Epithelial cell of proximal tubule (primary cell): ENCODE measurements at regions not wholly inside any gene's neighbourhood (a gene's known extent, or its start where the extent isn't known, plus 50 kb on each side); places are given as distances from the start of the nearest gene placed in this dataset.

Experiments
- DNase-seq: peaks from one replicate; pipeline ENCODE4 v3.0.0-alpha.2; 2011; ENCODE audit warnings: low read depth
- H3K4me3 ChIP-seq: 2 replicates; pipeline ENCODE4 v1.5.1; 2011; ENCODE audit warnings: low read depth, mild to moderate bottlenecking, low read length
- CTCF ChIP-seq: conservative IDR thresholded peaks from 2 replicates; pipeline ENCODE4 v1.5.1; 2012; ENCODE audit warnings: low read depth, mild to moderate bottlenecking, low read length

- no peak for TF ChIP-seq CTCF
- no peak for DNase-seq
- H3K4me3 ChIP-seq: no peak overlapping the region
Observed at GRCh38 chr5:8093669-8094068, 224.7 kb downstream of the MTRR start.

- no peak for DNase-seq
- no peak overlapping the region for H3K4me3 ChIP-seq
- no peak for TF ChIP-seq CTCF
Observed at GRCh38 chr5:8094304-8094703, 225.4 kb downstream of the MTRR start.

GRCh38 chr5:8097146-8097545 lies 228.2 kb downstream of the MTRR start:
- no peak for DNase-seq
- H3K4me3 ChIP-seq: no peak overlapping the region
- no peak for TF ChIP-seq CTCF

- no peak overlapping the region for H3K4me3 ChIP-seq
- TF ChIP-seq CTCF: no peak
- DNase-seq: no peak
Observed at GRCh38 chr5:8098081-8098480, 229.1 kb downstream of the MTRR start.

GRCh38 chr5:8102714-8103113 lies 233.8 kb downstream of the MTRR start:
- DNase-seq: no peak
- no peak for TF ChIP-seq CTCF
- no peak overlapping the region for H3K4me3 ChIP-seq

- no peak for TF ChIP-seq CTCF
- DNase-seq: no peak
- H3K4me3 ChIP-seq: no peak overlapping the region
Observed at GRCh38 chr5:8114597-8115266, 245.8 kb downstream of the MTRR start.

- H3K4me3 ChIP-seq: no peak overlapping the region
- no peak for DNase-seq
- TF ChIP-seq CTCF: no peak
Observed at GRCh38 chr5:8123559-8123958, 254.6 kb downstream of the MTRR start.
